CD14-positive monocyte (primary cell): ENCODE measurements at regions not wholly inside any gene's neighbourhood (a gene's known extent, or its start where the extent isn't known, plus 50 kb on each side); places are given as distances from the start of the nearest gene placed in this dataset.

ENCODE experiments used
- DNase-seq, 3 donors: peaks; one replicate each; pipeline ENCODE4 v3.0.0-alpha.2; 2011 to 2022
- H2AFZ ChIP-seq: 2 replicates; pipeline ENCODE4 v1.6.0; 2012; ENCODE audit warnings: mild to moderate bottlenecking, low read depth, low read length, inconsistent platforms; ENCODE audit not compliant: insufficient read depth, poor library complexity, severe bottlenecking
- H3K27ac ChIP-seq, 2 donors: 1 replicate in 1 of 2; 2 replicates in 1 of 2; pipeline ENCODE4 v1.5.1; 2012 to 2013; ENCODE audit warnings: low read length in 2 of 2, control low read depth in 1 of 2, inconsistent platforms in 1 of 2, low read depth in 1 of 2, mild to moderate bottlenecking in 1 of 2
- H3K27me3 ChIP-seq, 2 donors: one replicate each; pipeline versions ENCODE4 v1.6.0 to v1.6.1; 2011 to 2013; ENCODE audit warnings: low read length in 2 of 2; ENCODE audit not compliant: control insufficient read depth in 2 of 2, insufficient read depth in 2 of 2
- H3K36me3 ChIP-seq, 2 donors: replicated peaks in 1 of 2; 1 replicate in 1 of 2; 2 replicates in 1 of 2; pipeline versions ENCODE4 v1.5.1 to v1.6.1; 2012 to 2013; ENCODE audit warnings: low read length in 2 of 2, control low read depth in 1 of 2, inconsistent platforms in 1 of 2, mild to moderate bottlenecking in 1 of 2; ENCODE audit not compliant: insufficient read depth in 2 of 2, control insufficient read depth in 1 of 2
- H3K4me1 ChIP-seq, 2 donors: 1 replicate in 1 of 2; 2 replicates in 1 of 2; pipeline versions ENCODE4 v1.5.1 to v1.6.1; 2012 to 2013; ENCODE audit warnings: low read length in 2 of 2, control low read depth in 1 of 2, inconsistent platforms in 1 of 2, mild to moderate bottlenecking in 1 of 2, moderate library complexity in 1 of 2; ENCODE audit not compliant: insufficient read depth in 2 of 2, control insufficient read depth in 1 of 2
- H3K4me2 ChIP-seq: replicated peaks from 2 replicates; pipeline ENCODE3; 2012; ENCODE audit warnings: low read length, moderate library complexity, mild to moderate bottlenecking; ENCODE audit not compliant: poor library complexity, severe bottlenecking; ENCODE audit errors: extremely low read depth
- H3K4me3 ChIP-seq, 3 experiments: fragments of 200-600 bp in 1 of 3; sonication (generic) in 1 of 3; replicated peaks in 1 of 3; 1 replicate in 2 of 3; 2 replicates in 1 of 3; pipeline ENCODE4 v1.5.1; 2011 to 2013; ENCODE audit warnings: low read length in 3 of 3, mild to moderate bottlenecking in 3 of 3, control low read depth in 2 of 3, low read depth in 2 of 3, inconsistent platforms in 1 of 3, moderate library complexity in 1 of 3
- H3K79me2 ChIP-seq: 2 replicates; pipeline ENCODE4 v1.6.0; 2012; ENCODE audit warnings: mild to moderate bottlenecking, control low read depth, inconsistent platforms, low read length, moderate library complexity; ENCODE audit not compliant: insufficient read depth
- H3K9ac ChIP-seq: 2 replicates; pipeline ENCODE4 v1.6.0; 2017; ENCODE audit warnings: low read length, mild to moderate bottlenecking; ENCODE audit not compliant: insufficient read depth, poor library complexity, severe bottlenecking
- H3K9me3 ChIP-seq, 2 donors: replicated peaks in 1 of 2; 1 replicate in 1 of 2; 2 replicates in 1 of 2; pipeline versions ENCODE4 v1.5.1 to v1.6.1; 2012 to 2013; ENCODE audit warnings: low read length in 2 of 2, control low read depth in 1 of 2; ENCODE audit not compliant: control insufficient read depth in 1 of 2, insufficient read depth in 1 of 2
- H4K20me1 ChIP-seq: 2 replicates; pipeline ENCODE4 v1.6.0; 2012; ENCODE audit warnings: mild to moderate bottlenecking, low read length, control low read depth, moderate library complexity; ENCODE audit not compliant: insufficient read depth
- H3K27ac Mint-ChIP-seq, 7 donors: one replicate each; pipeline ENCODE4 v1.8.0; 2020; ENCODE audit warnings: mild to moderate bottlenecking in 7 of 7, mixed read lengths in 7 of 7, moderate library complexity in 6 of 7, inconsistent platforms in 2 of 7
- H3K27me3 Mint-ChIP-seq, 3 donors: one replicate each; pipeline ENCODE4 v1.8.0; 2021 to 2022; ENCODE audit warnings: low read depth in 3 of 3, mild to moderate bottlenecking in 3 of 3, mixed read lengths in 3 of 3, moderate library complexity in 3 of 3, inconsistent platforms in 1 of 3
- H3K36me3 Mint-ChIP-seq, 2 donors: one replicate each; pipeline ENCODE4 v1.8.0; 2020; ENCODE audit warnings: mixed read lengths in 2 of 2, inconsistent platforms in 1 of 2, mild to moderate bottlenecking in 1 of 2
- H3K4me1 Mint-ChIP-seq: one replicate; pipeline ENCODE4 v1.8.0; 2020; ENCODE audit warnings: mild to moderate bottlenecking, mixed read lengths
- H3K4me3 Mint-ChIP-seq, 2 donors: one replicate each; pipeline ENCODE4 v1.8.0; 2020; ENCODE audit warnings: mild to moderate bottlenecking in 2 of 2, mixed read lengths in 2 of 2, moderate library complexity in 1 of 2
- H3K9me3 Mint-ChIP-seq, 7 donors: one replicate each; pipeline ENCODE4 v1.8.0; 2020 to 2022; ENCODE audit warnings: mixed read lengths in 7 of 7, mild to moderate bottlenecking in 6 of 7, moderate library complexity in 6 of 7, inconsistent platforms in 2 of 7
- CTCF ChIP-seq: fragments of 200-600 bp; IDR thresholded peaks from one replicate; pipeline ENCODE4 v1.8.0; 2022; ENCODE audit warnings: antibody characterized with exemption, mild to moderate bottlenecking
- WGBS: methylation state at CpG from one replicate; pipeline ENCODE4 v1.1.5; 2013; ENCODE audit warnings: missing lambda C conversion rate; ENCODE audit not compliant: insufficient coverage; 5-methylcytosine and 5-hydroxymethylcytosine counted together
- intact Hi-C, 2 donors: fragments of 100-400 bp; cut with micrococcal nuclease; formaldehyde crosslinking; loops; one replicate each; pipeline versions ENCODE4 v1.15.0 to v1.15.1; 2023

DNA sequence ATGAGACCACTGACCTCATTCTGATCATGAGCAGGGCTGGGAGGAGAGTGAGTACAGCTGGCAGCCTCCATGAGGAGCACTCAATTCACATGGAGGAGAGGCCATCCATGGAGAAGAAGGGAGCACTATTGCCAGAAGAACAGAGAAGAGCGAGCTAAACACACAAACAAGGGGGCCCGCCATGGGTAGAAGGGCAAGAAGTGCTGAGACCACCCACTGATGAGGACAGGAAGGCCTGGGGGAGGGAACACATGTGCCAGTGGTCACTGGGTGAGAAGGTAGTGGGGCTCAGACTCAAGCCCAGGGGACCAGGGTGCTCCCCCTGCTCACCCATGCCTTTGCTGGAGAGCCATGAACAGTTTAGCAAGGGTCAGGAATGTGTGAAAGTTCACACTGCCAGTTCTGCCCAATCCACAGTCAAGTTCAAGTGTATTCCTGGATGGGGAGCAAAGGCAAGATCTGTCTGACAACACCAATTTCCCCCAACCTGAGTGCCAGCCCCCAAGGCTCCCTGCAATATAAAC, 57.7 kb downstream of the TTC32 start:
- intact Hi-C loops: no loop called here
- H2AFZ ChIP-seq: no peak overlapping the region
- no peak for TF ChIP-seq CTCF
- 94% methylated on average over 2 of the region's 2 CpGs for WGBS
- no peaks in the 10 kb centered on the region for H3K79me2 ChIP-seq
- H3K4me3 Mint-ChIP-seq: no peak overlapping the region
- no peaks in the 10 kb centered on the region for H3K36me3 Mint-ChIP-seq
- H3K27ac ChIP-seq: no peak overlapping the region
- H3K4me3 ChIP-seq: no peak overlapping the region
- no peak overlapping the region for H3K27ac Mint-ChIP-seq
- no peak overlapping the region for H3K4me2 ChIP-seq
- no peaks in the 10 kb centered on the region for H4K20me1 ChIP-seq
- DNase-seq: no peak
- peaks cover 0 to 6% (median 2%) of the 10 kb centered on the region in 7 donors for H3K9me3 Mint-ChIP-seq
- H3K27me3 Mint-ChIP-seq: peaks cover 2 to 8% (median 4%) of the 10 kb centered on the region in 3 donors
- H3K27me3 ChIP-seq: no peaks in the 10 kb centered on the region
- H3K9me3 ChIP-seq: no peaks in the 10 kb centered on the region
- H3K4me1 ChIP-seq: no peaks in the 10 kb centered on the region
- no peaks in the 10 kb centered on the region for H3K4me1 Mint-ChIP-seq
- H3K36me3 ChIP-seq: no peaks in the 10 kb centered on the region
- H3K9ac ChIP-seq: no peak overlapping the region

GRCh38 chr2:19841918-19842693, 59.7 kb downstream of the TTC32 start:
- Histone ChIP-seq H3K9ac (no peak overlapping the region), H3K36me3 (no peaks in the 10 kb centered on the region), H3K79me2 (no peaks in the 10 kb centered on the region), H2AFZ (no peak overlapping the region), H3K27me3 (peaks cover 0 to 2% of the 10 kb centered on the region in 2 donors), H4K20me1 (no peaks in the 10 kb centered on the region), H3K27ac (no peak overlapping the region), H3K9me3 (no peaks in the 10 kb centered on the region), H3K4me3 (no peak overlapping the region), H3K4me1 (no peaks in the 10 kb centered on the region), H3K4me2 (no peak overlapping the region)
- peaks cover 0 to 6% (median 1%) of the 10 kb centered on the region in 7 donors for H3K9me3 Mint-ChIP-seq
- H3K4me3 Mint-ChIP-seq: no peak overlapping the region
- intact Hi-C loops: no loop called here
- no peak for TF ChIP-seq CTCF
- H3K4me1 Mint-ChIP-seq: no peaks in the 10 kb centered on the region
- WGBS: 89% methylated on average over 8 of the region's 9 CpGs
- H3K36me3 Mint-ChIP-seq: no peaks in the 10 kb centered on the region
- H3K27me3 Mint-ChIP-seq: peaks cover 0 to 14% (median 2%) of the 10 kb centered on the region in 3 donors
- DNase-seq: no peak
- no peak overlapping the region for H3K27ac Mint-ChIP-seq
